Ovary (tissue), 7 donors: ENCODE measurements at regions not wholly inside any gene's neighbourhood (a gene's known extent, or its start where the extent isn't known, plus 50 kb on each side); places are given as distances from the start of the nearest gene placed in this dataset.

Experiments used
- DNase-seq, 5 donors: peaks; one replicate each; pipeline ENCODE4 v3.0.0-alpha.2; 2019 to 2020
- H3K27ac ChIP-seq, 2 donors: fragments of 200-600 bp; one replicate each; pipeline versions ENCODE4 v1.5.1 to v1.8.0; 2019 to 2022
- H3K27me3 ChIP-seq: fragments of 200-600 bp; one replicate; pipeline ENCODE4 v1.8.0; 2022
- H3K36me3 ChIP-seq: fragments of 200-600 bp; sonication (generic); one replicate; pipeline ENCODE4 v1.5.1; 2019
- H3K4me1 ChIP-seq: one replicate; pipeline ENCODE4 v1.8.1; 2013; ENCODE audit warnings: mild to moderate bottlenecking, moderate library complexity; ENCODE audit not compliant: insufficient read depth
- H3K4me3 ChIP-seq: fragments of 200-600 bp; sonication (generic); one replicate; pipeline ENCODE4 v1.5.1; 2017
- H3K9me3 ChIP-seq, 2 donors: fragments of 200-600 bp in 1 of 2; sonication (generic) in 1 of 2; one replicate each; pipeline versions ENCODE4 v1.5.1 to v1.8.1; 2013 to 2019; ENCODE audit warnings: mild to moderate bottlenecking in 1 of 2, moderate library complexity in 1 of 2
- EP300 ChIP-seq: sonication (generic); formaldehyde crosslinking; IDR thresholded peaks from one replicate; pipeline ENCODE4 v1.6.1; 2017; ENCODE audit warnings: antibody characterized with exemption
- POLR2A ChIP-seq: fragments of 450-650 bp; IDR thresholded peaks from one replicate; pipeline ENCODE4 v1.6.1; 2017; ENCODE audit warnings: antibody characterized with exemption, mild to moderate bottlenecking, moderate library complexity
- WGBS, 3 donors: extraction: QIAGEN DNeasy Blood & Tissue Kit in 1 of 3; methylation state at CpG; one replicate each; pipeline versions ENCODE4 v1.1.5 to v1.1.7; 2013 to 2017; 5-methylcytosine and 5-hydroxymethylcytosine counted together
- intact Hi-C, 4 donors: fragments of 100-400 bp; cut with DNase I; formaldehyde crosslinking; loops; one replicate each; pipeline versions ENCODE4 v1.11.0 to v1.15.1; 2022 to 2023
- TF ChIP-seq, protein P1 (sequence below), 3 donors: fragments of 450-650 bp in 2 of 3; fragments of 200-600 bp in 1 of 3; IDR thresholded peaks; one replicate each; pipeline versions ENCODE4 v1.5.1 to v1.8.0; 2016 to 2022; ENCODE audit warnings: antibody characterized with exemption in 3 of 3, mild to moderate bottlenecking in 1 of 3
- donor health status: DM: no; HTN: no; CAD: no; lungs with moderate emphysema.
- donor health status: DM: no; HTN: no; CAD: no.
- donor health status: Bipolar disorder and iron deficiency.
- donor health status: DM: no; HTN: no; CAD: no.
- donor health status: DM: yes; HTN: yes; CAD: no.

DNA sequence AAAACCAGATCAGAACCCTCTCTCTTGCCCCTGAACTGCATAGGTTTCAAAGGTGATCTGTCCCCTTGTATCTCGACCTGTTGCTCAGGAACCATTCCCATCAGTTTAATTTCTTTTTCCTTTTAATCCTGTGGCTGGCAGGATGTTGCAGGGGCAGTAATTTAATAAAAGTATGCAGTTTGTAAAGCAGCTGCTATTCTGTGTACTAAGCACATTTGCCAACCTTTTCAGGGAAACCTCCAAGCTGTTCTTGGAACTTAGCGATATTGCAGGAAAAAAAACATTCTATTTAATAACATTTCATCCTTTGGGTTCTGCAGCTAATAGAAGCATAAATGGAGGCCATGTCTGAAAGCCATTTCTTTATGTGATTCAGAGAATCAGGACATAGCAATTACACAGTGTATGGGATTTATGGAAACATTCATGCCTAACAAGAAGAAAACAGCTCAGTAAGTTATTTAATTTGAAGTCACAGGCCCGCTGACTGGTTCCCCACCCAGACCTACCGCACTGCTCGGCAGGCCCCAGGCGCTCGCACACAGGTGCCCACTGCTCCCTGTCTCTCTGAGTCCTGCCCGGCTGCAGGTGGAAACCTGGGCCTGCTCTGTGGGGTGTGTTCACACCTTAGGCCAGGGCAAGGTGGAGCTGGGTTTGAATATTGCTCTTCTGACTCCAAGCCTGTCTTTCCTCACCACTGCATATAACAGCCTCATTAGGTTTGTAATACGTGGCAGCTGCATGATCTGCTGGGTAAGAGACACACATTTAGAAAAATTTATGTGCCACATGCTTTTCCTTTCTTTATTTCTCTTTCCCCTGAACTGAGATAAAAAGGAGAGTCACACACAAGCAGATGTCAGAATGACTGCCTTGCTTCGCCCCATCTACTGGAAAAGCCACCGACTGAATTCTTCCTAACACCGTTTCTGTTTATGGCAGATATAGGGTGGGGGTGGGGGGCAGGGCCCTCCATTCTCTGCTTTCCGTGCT, 119.7 kb downstream of the SLC25A47 start:
- no peak overlapping the region for H3K4me3 ChIP-seq
- no peaks in the 10 kb centered on the region for H3K27me3 ChIP-seq
- peaks cover 12% of the 10 kb centered on the region for H3K4me1 ChIP-seq
- TF ChIP-seq, protein P1, sequence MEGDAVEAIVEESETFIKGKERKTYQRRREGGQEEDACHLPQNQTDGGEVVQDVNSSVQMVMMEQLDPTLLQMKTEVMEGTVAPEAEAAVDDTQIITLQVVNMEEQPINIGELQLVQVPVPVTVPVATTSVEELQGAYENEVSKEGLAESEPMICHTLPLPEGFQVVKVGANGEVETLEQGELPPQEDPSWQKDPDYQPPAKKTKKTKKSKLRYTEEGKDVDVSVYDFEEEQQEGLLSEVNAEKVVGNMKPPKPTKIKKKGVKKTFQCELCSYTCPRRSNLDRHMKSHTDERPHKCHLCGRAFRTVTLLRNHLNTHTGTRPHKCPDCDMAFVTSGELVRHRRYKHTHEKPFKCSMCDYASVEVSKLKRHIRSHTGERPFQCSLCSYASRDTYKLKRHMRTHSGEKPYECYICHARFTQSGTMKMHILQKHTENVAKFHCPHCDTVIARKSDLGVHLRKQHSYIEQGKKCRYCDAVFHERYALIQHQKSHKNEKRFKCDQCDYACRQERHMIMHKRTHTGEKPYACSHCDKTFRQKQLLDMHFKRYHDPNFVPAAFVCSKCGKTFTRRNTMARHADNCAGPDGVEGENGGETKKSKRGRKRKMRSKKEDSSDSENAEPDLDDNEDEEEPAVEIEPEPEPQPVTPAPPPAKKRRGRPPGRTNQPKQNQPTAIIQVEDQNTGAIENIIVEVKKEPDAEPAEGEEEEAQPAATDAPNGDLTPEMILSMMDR (IDR thresholded peaks at IDR 0.05) = no peak
- TF ChIP-seq POLR2A (no peak), EP300 (no peak)
- no peaks in the 10 kb centered on the region for H3K9me3 ChIP-seq
- intact Hi-C loops = loop anchor here in 2 of 4 donors (5.0 to 10.0 kb wide), 2 partner anchors 202 to 1185 kb away; no protein-coding TSS in a partner anchor
- no peak for DNase-seq
- no peak overlapping the region for H3K27ac ChIP-seq
- H3K36me3 ChIP-seq = no peaks in the 10 kb centered on the region
- WGBS, 3 donors = 73 to 79% (median 77%) methylated on average over 13 of the region's 13 CpGs

DNA sequence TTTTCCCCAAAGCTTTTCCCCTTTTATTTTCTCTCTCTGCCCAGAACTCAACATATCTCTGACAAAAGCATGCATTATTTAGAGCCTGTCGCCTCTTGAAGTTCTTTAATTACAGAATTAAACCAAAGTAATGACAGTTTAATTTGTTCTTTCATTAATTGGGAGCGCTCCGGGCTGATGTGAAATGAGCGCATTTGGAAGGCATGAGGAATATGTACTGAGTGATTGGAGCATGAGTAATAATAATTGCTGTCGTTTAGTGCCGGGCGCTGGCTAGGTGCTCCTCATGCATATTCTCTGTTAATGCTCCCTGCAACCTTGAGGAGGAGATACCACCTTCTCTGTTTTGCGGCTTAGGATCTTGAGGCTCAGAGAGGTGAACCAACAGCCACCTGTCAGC, 120.5 kb downstream of the SLC25A47 start:
- no peak for DNase-seq
- no peaks in the 10 kb centered on the region for H3K27me3 ChIP-seq
- H3K4me1 ChIP-seq = peaks cover 12% of the 10 kb centered on the region
- no peak for TF ChIP-seq POLR2A
- no peak for TF ChIP-seq EP300
- TF ChIP-seq, protein P1 (IDR thresholded peaks at IDR 0.05) = no peak
- H3K27ac ChIP-seq = no peak overlapping the region
- no peak overlapping the region for H3K4me3 ChIP-seq
- 86 to 93% (median 91%) methylated on average over 8 of the region's 8 CpGs for WGBS, 3 donors
- no peaks in the 10 kb centered on the region for H3K9me3 ChIP-seq
- intact Hi-C loops = loop anchor here in 2 of 4 donors (5.0 to 10.0 kb wide), 2 partner anchors 201 to 1184 kb away; no protein-coding TSS in a partner anchor
- no peaks in the 10 kb centered on the region for H3K36me3 ChIP-seq

DNA sequence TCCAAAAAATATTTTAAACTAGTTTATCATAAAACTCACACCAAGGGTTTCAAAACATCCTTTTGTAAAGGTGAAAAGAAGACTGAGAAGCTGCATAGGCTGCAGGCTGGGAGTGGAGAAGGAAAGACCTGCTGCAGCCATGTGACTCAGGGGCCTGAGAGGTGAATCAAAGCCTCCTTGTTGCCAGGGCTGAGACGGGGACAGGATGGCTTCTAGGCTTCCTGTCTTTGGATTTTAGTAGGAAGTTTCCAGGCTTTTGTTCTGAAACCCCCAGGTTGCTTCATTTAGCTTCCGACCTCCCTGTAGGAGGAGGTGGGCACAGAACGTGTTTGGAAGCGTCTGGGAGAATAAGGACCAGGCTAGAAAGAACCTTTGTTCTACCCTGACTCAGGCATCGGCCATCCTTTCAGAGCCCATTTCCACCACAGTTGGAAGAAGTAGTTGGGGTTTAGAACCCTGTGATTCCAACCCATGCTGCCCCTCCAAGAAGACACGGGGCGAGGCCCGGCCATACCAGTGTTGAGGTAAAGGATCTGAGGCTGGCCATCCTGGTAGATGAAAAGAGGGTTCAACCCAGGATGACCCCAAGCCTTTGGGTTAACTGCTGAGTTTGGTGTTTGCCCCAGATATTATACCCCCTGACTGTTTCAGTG, 122.4 kb downstream of the SLC25A47 start:
- WGBS, 3 donors = 90 to 96% (median 93%) methylated on average over 8 of the region's 8 CpGs
- Histone ChIP-seq H3K36me3 (no peaks in the 10 kb centered on the region), H3K27ac (no peak overlapping the region), H3K4me3 (no peak overlapping the region), H3K9me3 (no peaks in the 10 kb centered on the region), H3K4me1 (peaks cover 11% of the 10 kb centered on the region), H3K27me3 (no peaks in the 10 kb centered on the region)
- DNase-seq = no peak
- TF ChIP-seq EP300 (no peak), POLR2A (no peak)
- TF ChIP-seq, protein P1 (IDR thresholded peaks at IDR 0.05) = no peak
- intact Hi-C loops = loop anchor here in 1 of 4 donors (10.0 kb wide), 1 partner anchor 199 kb away; no protein-coding TSS in a partner anchor

DNA sequence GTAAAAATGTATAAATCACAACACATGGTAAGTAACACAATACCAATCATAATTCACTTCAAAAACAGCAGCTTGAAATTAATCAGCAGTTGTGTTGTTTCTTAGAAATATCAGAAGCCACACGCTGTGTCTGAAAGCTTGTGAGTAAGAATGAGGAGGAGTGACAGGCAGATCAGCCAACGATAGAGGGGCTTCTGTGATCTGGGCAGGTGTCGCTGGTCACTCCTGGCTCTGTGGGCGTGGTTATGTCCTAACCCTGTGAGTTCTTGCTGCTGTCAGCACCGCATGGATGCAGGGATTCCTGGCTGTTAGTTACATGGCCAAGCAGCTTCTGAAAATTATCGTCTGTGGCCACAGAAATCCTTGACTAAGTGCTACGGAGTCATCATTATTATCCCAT, 123.4 kb downstream of the SLC25A47 start:
- Histone ChIP-seq H3K27me3 (no peaks in the 10 kb centered on the region), H3K4me3 (no peak overlapping the region), H3K36me3 (no peaks in the 10 kb centered on the region), H3K27ac (no peak overlapping the region), H3K4me1 (peaks cover 6% of the 10 kb centered on the region), H3K9me3 (no peaks in the 10 kb centered on the region)
- TF ChIP-seq EP300 = no peak
- no peak for TF ChIP-seq POLR2A
- TF ChIP-seq, protein P1 (IDR thresholded peaks at IDR 0.05) = no peak
- WGBS, 3 donors = 77 to 88% (median 81%) methylated on average over 7 of the region's 7 CpGs
- DNase-seq = no peak
- intact Hi-C loops = loop anchor here in 1 of 4 donors (10.0 kb wide), 1 partner anchor 198 kb away; no protein-coding TSS in a partner anchor
